ENCODE measurements at regions not wholly inside any gene's neighbourhood (a gene's known extent, or its start where the extent isn't known, plus 50 kb on each side); places are given as distances from the start of the nearest gene placed in this dataset.

- Histone ChIP-seq H3K36me3 (no peaks in the 10 kb centered on the region), H4K20me1 (no peaks in the 10 kb centered on the region), H3K9ac (no peak overlapping the region), H3K4me1 (peaks cover 9 to 13% (median 12%) of the 10 kb centered on the region in 10 experiments; a peak in 19 of 20 replicates), H3K9me3 (replicated peaks in 1 of 11) (peaks cover 13 to 24% (median 20%) of the 10 kb centered on the region in 11 experiments), H3K4me2 (no peak overlapping the region), H3K27me3 (no peaks in the 10 kb centered on the region; a peak in 2 of 22 replicates), H3K4me3 (no peak overlapping the region), H3K27ac (no peak overlapping the region)
- no peak for TF ChIP-seq Cebpa-rat (IDR thresholded peaks at IDR 0.05)
These were observed 114.7 kb upstream of the GAP43 start for GRCh38 chr3:115508562-115508961.

GRCh38 chr3:115512565-115513415, 110.5 kb upstream of the GAP43 start:
- Histone ChIP-seq H4K20me1 (no peaks in the 10 kb centered on the region), H3K9ac (peak overlapping the region in 3 of 11 experiments; percentile 25 to 38 (median 27); a peak in 4 of 22 replicates), H3K9me3 (replicated peaks in 1 of 11) (no peaks in the 10 kb centered on the region), H3K27me3 (no peaks in the 10 kb centered on the region; a peak in 2 of 22 replicates), H3K4me2 (peak overlapping the region; percentile 64 to 88 (median 72)), H3K4me3 (peak overlapping the region; percentile 18 to 48 (median 37); a peak in 17 of 20 replicates), H3K27ac (no peak overlapping the region), H3K4me1 (peaks cover 12 to 32% (median 14%) of the 10 kb centered on the region in 10 experiments; a peak in 19 of 20 replicates), H3K36me3 (no peaks in the 10 kb centered on the region)
- TF ChIP-seq Cebpa-rat (IDR thresholded peaks at IDR 0.05) = no peak

- Histone ChIP-seq H3K27me3 (no peaks in the 10 kb centered on the region; a peak in 2 of 22 replicates), H4K20me1 (no peaks in the 10 kb centered on the region), H3K4me3 (peak overlapping the region in 7 of 10 experiments; percentile 18 to 48 (median 34); a peak in 10 of 20 replicates), H3K27ac (no peak overlapping the region), H3K36me3 (no peaks in the 10 kb centered on the region), H3K4me1 (peaks cover 12 to 32% (median 14%) of the 10 kb centered on the region in 10 experiments; a peak in 19 of 20 replicates), H3K9ac (no peak overlapping the region; a peak in 1 of 22 replicates), H3K4me2 (peak overlapping the region; percentile 64 to 88 (median 72)), H3K9me3 (replicated peaks in 1 of 11) (no peaks in the 10 kb centered on the region)
- TF ChIP-seq Cebpa-rat (IDR thresholded peaks at IDR 0.05) = no peak
These were observed 109.9 kb upstream of the GAP43 start for GRCh38 chr3:115513416-115513800.

GRCh38 chr3:115517457-115518050, 105.8 kb upstream of the GAP43 start:
- H3K27me3 ChIP-seq = no peaks in the 10 kb centered on the region; a peak in 2 of 22 replicates
- no peak overlapping the region for H3K9ac ChIP-seq
- no peaks in the 10 kb centered on the region for H3K36me3 ChIP-seq
- no peak overlapping the region for H3K4me2 ChIP-seq
- TF ChIP-seq Cebpa-rat (IDR thresholded peaks at IDR 0.05) = no peak
- no peak overlapping the region for H3K4me3 ChIP-seq
- H3K4me1 ChIP-seq = peaks cover 12 to 43% (median 20%) of the 10 kb centered on the region in 10 experiments; a peak in 19 of 20 replicates
- no peaks in the 10 kb centered on the region for H4K20me1 ChIP-seq
- H3K27ac ChIP-seq = no peak overlapping the region
- H3K9me3 ChIP-seq (replicated peaks in 1 of 11) = no peaks in the 10 kb centered on the region

GRCh38 chr3:115518100-115518852, 105.0 kb upstream of the GAP43 start:
- Histone ChIP-seq H3K4me2 (no peak overlapping the region), H3K27me3 (no peaks in the 10 kb centered on the region), H3K36me3 (no peaks in the 10 kb centered on the region), H4K20me1 (no peaks in the 10 kb centered on the region), H3K9ac (no peak overlapping the region), H3K27ac (no peak overlapping the region), H3K4me3 (no peak overlapping the region), H3K4me1 (peaks cover 5 to 36% (median 13%) of the 10 kb centered on the region in 10 experiments; a peak in 18 of 20 replicates), H3K9me3 (replicated peaks in 1 of 11) (no peaks in the 10 kb centered on the region)
- no peak for TF ChIP-seq Cebpa-rat (IDR thresholded peaks at IDR 0.05)

GRCh38 chr3:115520241-115520640, 103.1 kb upstream of the GAP43 start:
- Histone ChIP-seq H3K27ac (no peak overlapping the region), H3K4me3 (no peak overlapping the region), H3K9me3 (replicated peaks in 1 of 11) (no peaks in the 10 kb centered on the region), H3K27me3 (no peaks in the 10 kb centered on the region), H3K4me1 (peaks cover 0 to 28% (median 8%) of the 10 kb centered on the region in 10 experiments; a peak in 14 of 20 replicates), H4K20me1 (no peaks in the 10 kb centered on the region), H3K4me2 (peak overlapping the region in 9 of 11 experiments; percentile 4 to 62 (median 48); a peak in 12 of 22 replicates), H3K9ac (no peak overlapping the region), H3K36me3 (no peaks in the 10 kb centered on the region)
- no peak for TF ChIP-seq Cebpa-rat (IDR thresholded peaks at IDR 0.05)

GRCh38 chr3:115520651-115521245, 102.6 kb upstream of the GAP43 start:
- Histone ChIP-seq H3K9ac (no peak overlapping the region), H3K4me2 (peak overlapping the region in 9 of 11 experiments; percentile 4 to 62 (median 48); a peak in 13 of 22 replicates), H3K4me3 (no peak overlapping the region), H4K20me1 (no peaks in the 10 kb centered on the region), H3K36me3 (no peaks in the 10 kb centered on the region), H3K9me3 (replicated peaks in 1 of 11) (no peaks in the 10 kb centered on the region), H3K27ac (no peak overlapping the region), H3K4me1 (peaks cover 0 to 28% (median 8%) of the 10 kb centered on the region in 10 experiments; a peak in 14 of 20 replicates), H3K27me3 (no peaks in the 10 kb centered on the region)
- no peak for TF ChIP-seq Cebpa-rat (IDR thresholded peaks at IDR 0.05)

- no peaks in the 10 kb centered on the region for H3K27me3 ChIP-seq
- no peak overlapping the region for H3K9ac ChIP-seq
- H3K27ac ChIP-seq = no peak overlapping the region
- H3K4me1 ChIP-seq = peaks cover 0 to 13% (median 8%) of the 10 kb centered on the region in 10 experiments; a peak in 14 of 20 replicates
- no peak for TF ChIP-seq Cebpa-rat (IDR thresholded peaks at IDR 0.05)
- no peak overlapping the region for H3K4me3 ChIP-seq
- H3K4me2 ChIP-seq = no peak overlapping the region
- no peaks in the 10 kb centered on the region for H3K36me3 ChIP-seq
- no peaks in the 10 kb centered on the region for H3K9me3 ChIP-seq (replicated peaks in 1 of 11)
- H4K20me1 ChIP-seq = no peaks in the 10 kb centered on the region
These were observed 99.9 kb upstream of the GAP43 start for GRCh38 chr3:115523458-115523857.
